NCI-H82 treated with DMSO at 0.1 percent for 48 hours (cell line): ENCODE measurements at regions not wholly inside any gene's neighbourhood (a gene's known extent, or its start where the extent isn't known, plus 50 kb on each side); places are given as distances from the start of the nearest gene placed in this dataset.
"Not testable (repeated sequence)": the region's sequence is repeated elsewhere in the genome, so short reads cannot be mapped to it uniquely, and the experiment has no call there.

Source experiments
- DNase-seq: peaks from one replicate; lab custom pipeline; 2025; ENCODE audit not compliant: unreplicated experiment; lab: John Stamatoyannopoulos, UW

DNA sequence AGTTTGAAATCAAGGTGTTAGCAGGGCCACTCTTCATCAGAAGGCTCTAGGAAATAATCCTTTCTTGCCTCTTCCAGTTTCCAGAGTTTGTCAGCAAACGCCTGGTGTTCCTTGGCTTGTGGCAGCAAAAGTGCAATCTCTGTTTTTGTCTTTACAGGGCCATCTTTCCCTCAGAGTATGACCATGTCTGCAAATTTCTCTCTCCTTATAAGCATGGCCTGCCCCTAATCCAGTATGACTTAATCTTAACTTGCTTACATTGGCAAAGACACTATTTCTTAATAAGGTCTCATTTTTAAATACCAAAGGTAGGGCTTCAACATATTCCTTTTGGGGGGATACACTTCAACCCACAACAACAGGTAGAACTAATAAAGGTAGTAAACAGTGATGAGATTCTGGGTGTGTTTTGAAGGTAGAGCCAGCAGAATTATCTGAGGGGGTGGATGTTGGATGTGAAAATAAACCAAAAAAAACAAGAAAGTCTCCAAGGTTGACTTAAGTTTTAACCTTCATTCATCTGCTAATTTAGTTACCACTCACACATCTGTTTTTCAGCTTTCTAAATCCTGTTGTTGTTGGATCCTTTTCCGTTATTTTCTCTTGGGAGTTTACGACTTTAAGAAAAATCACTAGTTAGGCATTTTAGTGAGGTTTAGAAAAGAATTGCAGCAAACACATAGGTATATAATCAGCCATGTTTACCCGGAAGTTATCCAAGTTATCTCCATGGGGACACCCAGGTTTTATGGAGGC lies 234.4 kb upstream of the FIGN start:
- no peak for DNase-seq

DNA sequence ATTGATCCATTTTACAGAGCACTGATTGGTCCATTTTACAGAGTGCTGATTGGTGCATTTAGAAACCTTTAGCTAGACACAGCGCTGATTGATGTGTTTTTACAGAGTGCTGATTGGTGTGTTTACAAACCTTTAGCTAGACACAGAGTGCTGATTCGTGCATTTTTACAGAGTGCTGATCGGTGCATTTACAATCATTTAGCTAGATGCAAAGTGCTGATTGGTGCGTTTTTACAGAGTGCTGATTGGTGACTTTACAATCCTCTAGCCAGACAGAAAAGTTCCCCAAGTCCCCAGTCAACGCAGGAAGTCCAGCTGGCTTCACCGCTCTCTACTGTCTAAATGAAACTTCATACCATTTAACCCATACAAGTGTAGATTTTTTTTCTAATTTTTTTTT lies 228.5 kb upstream of the FIGN start:
- DNase-seq: not testable (repeated sequence)

GRCh38 chr2:163953390-163953907 lies 217.6 kb upstream of the FIGN start:
- no peak for DNase-seq

- DNase-seq: no peak
Measured at GRCh38 chr2:163951312-163951711, 215.5 kb upstream of the FIGN start.

DNA sequence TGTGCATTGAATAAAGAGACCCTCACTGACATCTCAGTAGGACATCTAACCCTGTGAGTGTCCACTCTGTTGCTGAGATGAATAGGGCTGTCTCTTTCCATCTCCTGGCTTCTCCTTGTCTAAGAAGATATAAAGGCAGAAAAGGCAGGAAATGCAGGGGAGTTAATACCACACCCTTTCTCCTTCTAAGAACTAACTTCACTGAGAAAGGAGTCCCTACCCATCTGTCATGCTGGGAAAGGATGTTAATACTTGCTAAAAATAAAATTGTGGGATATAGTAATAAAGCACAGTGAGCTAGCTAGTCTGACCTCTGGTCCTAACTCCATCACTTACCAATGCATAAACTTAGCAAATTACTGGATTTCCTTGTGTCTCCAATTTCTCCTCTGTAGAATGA lies 213.9 kb upstream of the FIGN start:
- DNase-seq: no peak

- no peak for DNase-seq
Measured at GRCh38 chr2:163944347-163944737, 208.5 kb upstream of the FIGN start.

DNA sequence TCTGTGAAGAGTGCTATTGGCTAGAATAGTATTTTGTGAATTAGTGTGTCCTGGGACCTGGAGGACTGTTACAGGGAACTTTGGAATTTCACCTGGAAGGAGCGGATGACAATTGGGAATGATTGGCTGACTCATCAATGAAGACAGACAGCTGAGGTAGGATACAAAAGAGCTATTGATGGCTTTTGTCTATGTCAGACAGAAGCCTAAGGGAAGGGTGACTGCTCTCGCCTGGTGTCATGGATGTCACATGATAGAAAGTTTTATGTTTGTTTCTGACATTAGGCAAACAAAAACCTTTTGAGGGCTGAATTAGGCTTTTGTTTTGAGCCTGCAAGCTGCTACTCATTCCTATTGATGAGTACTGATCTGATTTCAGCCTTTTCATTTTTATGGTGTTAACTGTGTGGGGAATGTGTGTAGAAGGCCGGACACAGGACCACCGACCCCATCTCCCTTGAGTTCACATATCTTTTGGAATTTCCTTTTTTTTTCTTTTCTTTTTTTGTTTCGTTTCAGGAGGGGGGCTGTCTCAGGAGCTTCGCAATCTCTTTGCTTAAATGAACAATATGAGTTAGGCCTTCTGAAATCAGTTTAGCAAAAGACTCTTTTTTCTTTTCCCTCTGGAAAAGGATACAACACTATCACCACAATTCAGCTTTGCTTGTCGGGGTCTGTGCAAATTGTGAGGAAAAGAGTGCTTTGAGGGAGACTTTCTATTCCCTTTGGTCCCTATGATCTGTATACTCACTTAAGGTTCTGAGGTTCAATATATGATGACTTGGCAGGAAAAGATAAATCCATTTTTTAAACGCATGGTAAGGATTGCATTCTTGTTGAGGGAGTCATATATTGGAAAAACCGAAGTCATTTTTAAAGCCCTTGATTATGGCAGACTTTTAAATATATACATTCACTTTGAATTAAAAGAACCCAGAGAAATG lies 207.9 kb upstream of the FIGN start:
- DNase-seq: no peak

DNA sequence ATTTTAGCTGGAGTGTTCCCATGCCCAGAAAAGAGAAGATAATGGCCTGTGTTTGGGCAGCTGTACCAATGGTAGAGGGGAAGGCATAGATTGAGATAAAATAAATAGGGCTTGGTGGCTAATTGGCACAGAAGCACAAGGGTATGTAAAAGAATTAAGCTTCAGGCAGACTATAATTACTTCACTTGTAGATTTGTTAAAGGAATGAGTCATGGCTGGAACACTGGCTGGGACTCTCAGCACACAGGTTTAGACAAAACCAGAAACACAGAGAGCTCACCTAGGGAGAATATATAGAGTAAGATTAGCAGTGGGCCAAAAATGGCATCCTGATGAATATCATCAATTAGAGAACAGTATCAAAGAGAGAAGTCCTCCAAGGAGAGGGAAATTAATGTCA lies 198.3 kb upstream of the FIGN start:
- no peak for DNase-seq

DNA sequence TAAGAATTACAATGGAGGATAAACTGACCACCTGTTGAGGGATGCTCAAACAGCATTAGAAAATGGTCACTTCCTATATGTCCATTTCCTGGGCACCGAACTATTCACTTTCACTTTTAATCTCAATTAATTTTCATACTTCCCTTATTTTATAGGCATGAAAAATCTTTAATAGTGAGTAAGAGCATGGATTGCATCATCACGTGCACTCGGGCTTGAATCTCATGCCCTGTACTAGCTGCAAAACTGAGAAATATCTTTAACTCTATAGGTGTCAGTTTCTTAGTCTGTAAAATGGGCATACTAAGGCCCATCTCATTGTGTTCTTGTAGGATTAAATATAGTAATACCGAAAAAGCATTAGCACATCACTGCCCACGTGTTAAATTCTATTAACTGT lies 183.9 kb upstream of the FIGN start:
- DNase-seq: no peak

GRCh38 chr2:163914486-163914885 lies 178.7 kb upstream of the FIGN start:
- not testable (repeated sequence) for DNase-seq

DNA sequence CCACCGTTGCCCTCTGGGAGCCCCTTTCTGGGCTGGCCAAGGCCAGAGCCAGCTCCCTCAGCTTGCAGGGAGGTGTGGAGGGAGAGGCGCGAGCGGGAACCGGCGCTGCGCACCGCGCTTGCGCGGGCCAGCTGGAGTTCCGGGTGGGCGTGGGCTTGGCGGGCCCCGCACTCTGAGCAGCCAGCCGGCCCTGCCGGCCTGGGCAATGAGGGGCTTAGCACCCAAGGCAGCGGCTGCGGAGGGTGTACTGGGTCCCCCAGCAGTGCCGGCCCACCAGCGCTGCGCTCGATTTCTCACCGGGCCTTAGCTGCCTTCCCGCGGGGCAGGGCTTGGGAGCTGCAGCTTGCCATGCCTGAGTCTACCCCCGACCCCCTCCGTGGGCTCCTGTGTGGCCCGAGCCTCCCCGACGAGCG lies 177.7 kb upstream of the FIGN start:
- DNase-seq: not testable (repeated sequence)

DNA sequence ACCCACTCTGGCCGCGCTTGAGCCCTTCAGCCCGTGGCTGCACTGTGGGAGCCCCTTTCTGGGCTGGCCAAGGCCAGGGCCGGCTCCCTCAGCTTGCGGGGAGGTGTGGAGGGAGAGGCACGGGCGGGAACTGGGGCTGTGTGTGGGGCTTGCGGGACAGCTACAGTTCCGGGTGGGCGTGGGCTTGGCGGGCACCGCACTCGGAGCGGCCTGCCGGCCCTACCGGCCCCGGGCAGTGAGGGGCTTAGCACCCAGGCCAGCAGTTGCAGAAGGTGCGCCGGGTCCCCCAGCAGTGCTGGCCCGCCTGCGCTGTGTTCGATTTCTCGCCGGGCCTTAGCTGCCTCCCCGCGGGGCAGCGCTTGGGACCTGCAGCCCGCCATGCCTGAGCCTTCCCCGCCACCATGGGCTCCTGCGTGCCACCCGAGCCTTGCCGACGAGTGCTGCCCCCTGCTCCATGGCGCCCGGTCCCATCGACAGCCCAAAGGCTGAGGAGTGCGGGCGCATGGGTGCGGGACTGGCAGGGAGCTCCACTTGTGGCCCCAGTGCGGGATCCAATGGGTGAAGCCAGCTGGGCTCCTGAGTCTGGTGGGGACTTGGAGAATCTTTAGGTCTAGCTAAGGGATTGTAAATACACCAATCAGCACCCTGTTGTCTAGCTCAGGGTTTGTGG lies 173.7 kb upstream of the FIGN start:
- DNase-seq: no peak

- DNase-seq: no peak
Measured at GRCh38 chr2:163906410-163906809, 170.6 kb upstream of the FIGN start.

- DNase-seq: no peak
Measured at GRCh38 chr2:163897799-163898198, 162.0 kb upstream of the FIGN start.

DNA sequence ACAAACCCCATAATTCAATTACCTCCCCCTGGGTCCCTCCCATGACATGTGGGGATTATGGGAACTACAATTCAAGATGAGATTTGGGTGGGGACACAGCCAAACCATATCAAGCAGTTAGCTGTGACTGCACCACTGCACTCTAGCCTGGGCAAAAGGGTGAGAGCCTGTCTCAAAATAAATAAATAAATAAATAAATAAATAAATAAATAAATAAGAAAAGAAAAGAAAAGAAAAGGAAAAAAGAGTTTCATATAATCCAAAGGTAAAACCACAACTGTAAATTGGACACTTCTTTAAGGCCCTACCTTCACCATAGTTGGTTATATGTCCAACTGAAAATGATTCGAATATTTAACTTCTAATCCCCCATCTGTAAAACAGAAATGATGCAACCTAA lies 157.6 kb upstream of the FIGN start:
- DNase-seq: not testable (repeated sequence)

GRCh38 chr2:163888591-163888990 lies 152.8 kb upstream of the FIGN start:
- no peak for DNase-seq

- DNase-seq: no peak
Measured at GRCh38 chr2:163887182-163887581, 151.4 kb upstream of the FIGN start.

DNA sequence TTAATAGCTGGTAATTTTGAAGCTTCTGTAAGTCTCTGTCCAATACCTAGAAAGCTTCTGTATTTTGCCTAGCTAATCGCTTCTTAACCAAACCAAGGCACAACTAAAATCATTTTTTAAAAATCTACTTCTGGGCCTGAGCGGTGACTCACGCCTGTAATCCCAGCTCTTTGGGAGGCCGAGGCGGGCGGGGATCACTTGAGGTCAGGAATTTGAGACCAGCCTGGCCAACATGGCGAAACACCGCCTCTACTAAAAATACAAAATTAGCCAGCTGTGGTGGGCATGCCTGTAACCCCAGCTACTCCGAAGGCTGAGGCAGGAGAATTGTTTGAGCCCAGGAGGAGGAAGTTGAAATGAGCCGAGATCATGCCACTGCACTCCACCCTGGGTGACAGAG lies 148.6 kb upstream of the FIGN start:
- no peak for DNase-seq

GRCh38 chr2:163878718-163879117 lies 142.9 kb upstream of the FIGN start:
- DNase-seq: peak; percentile 31

GRCh38 chr2:163877316-163877715 lies 141.5 kb upstream of the FIGN start:
- no peak for DNase-seq

GRCh38 chr2:163863073-163863472 lies 127.3 kb upstream of the FIGN start:
- DNase-seq: no peak
